ENCODE measurements at regions not wholly inside any gene's neighbourhood (a gene's known extent, or its start where the extent isn't known, plus 50 kb on each side); places are given as distances from the start of the nearest gene placed in this dataset.
"Not testable (repeated sequence)": the region's sequence is repeated elsewhere in the genome, so short reads cannot be mapped to it uniquely, and the experiment has no call there.

- DNase-seq, result no peak
Measured at GRCh38 chr9:29445751-29446150, 1872.5 kb upstream of the C9orf72 start.

DNA sequence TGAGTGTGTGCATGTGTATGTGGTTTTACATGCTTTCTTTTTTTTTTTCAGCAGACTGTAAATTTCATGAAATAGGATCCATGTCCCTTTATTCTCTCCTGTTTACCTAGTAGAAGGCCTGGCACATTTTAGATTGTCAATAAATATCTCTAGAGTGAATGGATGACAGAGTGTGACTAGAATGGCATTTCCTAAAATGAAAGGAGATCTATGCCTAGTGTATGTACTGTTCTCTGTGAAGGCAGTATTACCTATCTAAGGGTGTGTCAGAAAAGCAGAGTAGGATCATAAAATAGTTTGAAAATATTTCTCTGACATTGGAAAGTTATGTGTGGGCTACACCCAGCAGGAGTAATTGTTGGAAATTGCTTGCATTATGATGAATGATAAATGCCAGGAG is 1876.0 kb upstream of the C9orf72 start:
- DNase-seq, result no peak

DNA sequence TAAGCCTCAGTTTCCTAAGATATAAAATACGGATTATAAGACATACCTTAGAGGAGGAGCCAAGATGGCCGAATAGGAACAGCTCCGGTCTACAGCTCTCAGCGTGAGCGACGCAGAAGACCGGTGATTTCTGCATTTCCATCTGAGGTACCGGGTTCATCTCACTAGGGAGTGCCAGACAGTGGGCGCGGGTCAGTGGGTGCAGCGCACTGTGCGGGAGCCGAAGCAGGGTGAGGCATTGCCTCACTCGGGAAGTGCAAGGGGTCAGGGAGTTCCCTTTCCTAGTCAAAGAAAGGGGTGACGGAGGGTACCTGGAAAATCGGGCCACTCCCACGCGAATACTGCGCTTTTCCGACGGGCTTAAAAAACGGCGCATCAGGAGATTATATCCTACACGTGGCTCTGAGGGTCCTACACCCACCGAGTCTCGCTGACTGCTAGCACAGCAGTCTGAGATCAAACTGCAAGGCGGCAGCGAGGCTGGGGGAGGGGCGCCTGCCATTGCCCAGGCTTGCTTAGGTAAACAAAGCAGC is 1877.1 kb upstream of the C9orf72 start:
- not testable (repeated sequence) for DNase-seq

GRCh38 chr9:29456940-29457339 is 1883.7 kb upstream of the C9orf72 start:
- no peak for DNase-seq

- DNase-seq, result no peak
Measured at GRCh38 chr9:29475471-29475870, 1902.2 kb upstream of the C9orf72 start.

- no peak for DNase-seq
Measured at GRCh38 chr9:29511680-29512079, 1938.4 kb upstream of the C9orf72 start.

DNA sequence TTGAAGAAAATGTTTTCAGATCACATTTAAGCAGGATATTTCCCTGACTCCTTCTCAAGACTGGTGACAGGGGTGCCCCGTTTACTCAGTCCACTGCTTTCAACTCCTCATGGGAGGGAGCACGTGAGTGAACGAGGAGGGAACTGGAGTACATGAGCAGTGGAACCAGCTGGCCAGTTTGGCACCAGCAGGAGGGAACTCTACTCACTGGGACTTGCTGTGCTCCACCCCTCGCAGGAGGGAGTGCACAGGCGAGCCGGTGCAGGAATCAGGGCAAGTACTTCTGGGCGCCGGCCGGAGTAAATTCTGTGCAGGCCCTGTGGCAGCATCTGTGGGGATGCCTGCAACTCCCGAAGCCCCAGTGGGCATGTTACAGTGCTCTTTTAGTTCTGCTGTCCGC is 1941.1 kb upstream of the C9orf72 start:
- DNase-seq, result no peak

GRCh38 chr9:29514862-29515261 is 1941.6 kb upstream of the C9orf72 start:
- no peak for DNase-seq

DNA sequence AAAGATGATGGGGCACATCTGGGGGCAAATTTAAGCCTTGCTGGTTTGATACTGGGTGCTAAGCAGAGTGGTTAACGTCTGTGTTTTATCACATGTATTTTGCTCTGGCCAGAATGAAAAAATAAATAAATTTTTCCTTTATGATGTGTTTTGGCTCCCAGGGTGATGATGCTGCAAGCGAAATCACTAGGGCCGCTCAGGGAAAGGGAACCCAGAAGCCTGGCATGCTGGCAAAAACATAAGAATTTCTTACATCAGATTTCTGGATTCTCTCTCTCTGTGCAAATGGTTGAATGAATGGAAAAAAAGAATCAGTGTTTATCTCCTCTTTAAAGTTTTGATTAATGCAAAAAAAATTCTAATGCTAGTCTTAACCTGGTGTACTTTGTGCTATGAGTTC is 1975.2 kb upstream of the C9orf72 start:
- no peak for DNase-seq

GRCh38 chr9:29555502-29555901 is 1982.2 kb upstream of the C9orf72 start:
- DNase-seq, result peak; percentile 31

- DNase-seq, result peak; percentile 9
Measured at GRCh38 chr9:29556317-29556716, 1983.0 kb upstream of the C9orf72 start.

GRCh38 chr9:29556746-29557145 is 1983.5 kb upstream of the C9orf72 start:
- DNase-seq, result no peak

GRCh38 chr9:29564564-29564963 is 1991.3 kb upstream of the C9orf72 start:
- no peak for DNase-seq

- DNase-seq, result no peak
Measured at GRCh38 chr9:29575219-29575618, 2001.9 kb upstream of the C9orf72 start.

DNA sequence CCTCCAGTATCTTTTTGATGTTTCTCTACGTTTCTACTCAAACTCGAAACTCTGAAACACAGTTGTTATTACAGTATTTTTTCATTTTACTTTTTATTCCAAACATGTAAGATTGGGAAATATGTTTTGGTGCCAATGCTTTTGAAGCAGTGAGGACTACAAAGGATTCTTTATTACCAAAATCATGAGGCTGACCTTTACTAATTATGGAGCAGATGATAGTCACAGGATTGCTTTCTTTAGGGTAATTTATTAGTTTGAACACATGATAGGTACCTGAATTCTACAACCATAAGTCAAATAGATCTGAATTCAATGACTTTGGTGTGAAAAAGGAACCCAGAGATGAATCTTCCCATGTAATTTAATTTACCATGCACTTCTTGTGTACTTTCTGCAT is 2015.1 kb upstream of the C9orf72 start:
- no peak for DNase-seq

DNA sequence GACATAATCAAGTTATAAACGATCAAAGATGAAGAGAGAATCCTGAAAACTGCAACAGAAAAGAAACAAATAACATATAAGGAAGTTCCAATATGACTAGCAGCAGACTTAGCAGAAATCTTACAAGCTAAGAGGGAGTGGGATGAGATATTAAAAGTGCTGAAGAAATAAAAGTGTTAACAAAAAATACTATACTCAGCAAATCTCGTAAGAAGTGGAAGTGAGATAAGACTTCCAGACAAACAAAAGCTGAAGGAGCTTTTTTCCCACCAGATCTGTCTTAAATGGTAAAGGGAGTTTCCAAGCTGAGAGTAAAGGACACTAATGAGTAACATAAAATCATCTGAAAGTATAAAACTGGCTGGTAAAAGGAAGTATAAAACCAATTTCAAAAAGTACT is 2036.0 kb upstream of the C9orf72 start:
- no peak for DNase-seq

DNA sequence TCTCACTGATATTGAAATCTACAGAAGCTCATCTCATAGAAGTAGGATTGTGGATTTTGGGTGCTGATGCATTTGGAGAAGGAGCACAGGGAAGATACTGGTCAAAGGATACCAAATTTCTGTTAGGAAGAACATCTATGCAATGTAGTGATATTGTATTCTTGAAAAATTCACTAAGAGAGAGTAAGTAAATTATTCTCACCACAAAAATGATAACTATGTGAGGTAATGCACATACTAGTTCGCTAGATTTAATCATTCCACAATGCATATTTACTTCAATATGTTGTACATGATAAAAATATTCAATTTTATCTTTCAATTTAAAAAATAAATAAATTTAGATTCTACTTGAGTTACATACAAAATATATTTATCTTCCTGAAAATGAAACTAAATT is 2040.5 kb upstream of the C9orf72 start:
- no peak for DNase-seq

- no peak for DNase-seq
Measured at GRCh38 chr9:29616844-29617243, 2043.6 kb upstream of the C9orf72 start.

DNA sequence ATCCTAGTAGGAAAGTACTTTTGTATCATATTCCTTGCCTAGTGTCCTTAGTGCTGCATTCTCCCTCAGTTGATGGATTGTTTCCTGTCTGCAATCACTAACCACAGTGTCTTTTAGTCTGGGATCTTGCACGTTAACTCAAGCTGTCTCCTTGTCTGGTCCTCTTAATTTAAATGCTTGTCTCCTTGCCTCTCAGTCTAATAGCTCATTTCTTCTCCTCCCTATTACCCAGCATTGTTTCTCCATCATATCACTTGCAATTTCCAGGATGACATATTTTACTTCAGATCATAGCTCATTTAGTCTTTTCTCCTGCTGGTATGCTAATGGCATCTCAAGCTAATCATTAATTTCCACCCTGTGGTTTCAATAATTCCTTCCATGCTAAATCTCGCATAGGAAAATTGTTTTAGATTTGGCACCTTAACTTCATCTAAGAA is 2052.0 kb upstream of the C9orf72 start:
- no peak for DNase-seq

DNA sequence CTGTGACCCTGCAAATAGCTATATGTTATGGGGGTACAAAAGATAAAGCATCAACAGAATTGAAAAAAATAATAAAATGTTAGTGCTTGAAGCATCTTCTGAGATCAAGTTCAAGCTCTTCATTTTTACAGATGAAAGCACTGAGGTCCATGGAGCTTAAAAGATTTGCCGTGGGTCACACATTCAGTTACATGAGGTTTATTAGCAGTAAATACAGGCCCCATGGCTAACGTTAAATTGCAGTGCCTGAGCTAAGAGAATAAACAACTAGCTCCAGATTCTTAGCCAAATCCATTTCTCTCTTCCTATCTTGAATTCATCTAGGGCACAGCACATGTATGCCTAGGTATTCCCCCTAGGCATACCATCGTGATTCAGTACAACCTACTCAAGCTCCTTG is 2052.7 kb upstream of the C9orf72 start:
- DNase-seq, result no peak

DNA sequence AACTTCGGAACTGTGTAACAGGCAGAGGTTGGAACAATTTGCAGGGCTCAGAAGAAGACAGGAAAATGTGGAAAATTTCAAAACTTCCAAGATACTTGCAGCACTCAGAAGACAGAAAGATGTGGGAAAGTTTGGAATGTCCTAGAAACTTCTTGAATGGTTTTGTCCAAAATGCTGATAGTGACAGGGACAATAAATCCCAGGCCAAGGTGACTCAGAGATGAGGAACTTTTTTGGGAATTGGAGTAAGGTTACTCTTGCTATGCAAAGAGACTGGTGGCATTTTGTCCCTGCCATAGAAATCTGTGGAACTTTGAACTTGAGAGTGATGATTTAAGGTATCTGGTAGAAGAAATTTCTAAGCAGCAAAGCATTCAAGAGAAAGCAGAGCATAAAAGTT is 2055.6 kb upstream of the C9orf72 start:
- DNase-seq, result not testable (repeated sequence)

DNA sequence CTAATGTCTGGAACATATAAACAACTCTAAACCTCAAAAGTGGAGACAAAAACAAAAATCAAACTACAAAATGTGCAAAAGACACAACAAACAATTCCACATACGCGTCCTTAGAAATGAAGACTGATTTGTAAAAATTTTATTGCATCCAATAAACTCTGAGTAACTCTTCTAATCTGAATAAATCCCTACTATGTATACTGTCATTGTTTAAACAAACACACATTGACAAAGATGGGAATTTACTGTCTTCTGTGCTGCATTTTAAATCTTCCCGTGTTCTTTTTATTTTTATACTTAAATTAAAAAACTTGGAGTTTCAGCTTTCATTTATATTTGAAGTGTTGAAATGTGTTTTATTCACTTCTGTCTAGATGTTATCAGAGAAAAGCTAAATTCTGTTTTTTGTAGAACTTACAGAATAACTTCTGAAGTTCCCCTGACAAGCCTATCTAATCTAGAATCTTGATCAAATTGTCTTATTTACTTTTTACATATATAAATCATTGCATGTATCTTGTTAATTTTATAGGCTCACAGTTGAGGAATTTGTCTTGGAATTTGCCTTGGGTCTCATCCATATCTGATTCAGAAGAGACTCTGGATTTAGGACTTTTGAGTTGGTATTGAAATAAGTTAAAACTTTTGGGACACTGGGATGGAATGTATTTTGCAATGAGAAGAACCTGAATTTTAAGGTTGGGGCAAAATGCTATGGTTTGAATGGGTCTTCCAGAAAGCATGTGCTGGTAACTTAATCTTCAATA is 2064.4 kb upstream of the C9orf72 start:
- DNase-seq, result no peak

DNA sequence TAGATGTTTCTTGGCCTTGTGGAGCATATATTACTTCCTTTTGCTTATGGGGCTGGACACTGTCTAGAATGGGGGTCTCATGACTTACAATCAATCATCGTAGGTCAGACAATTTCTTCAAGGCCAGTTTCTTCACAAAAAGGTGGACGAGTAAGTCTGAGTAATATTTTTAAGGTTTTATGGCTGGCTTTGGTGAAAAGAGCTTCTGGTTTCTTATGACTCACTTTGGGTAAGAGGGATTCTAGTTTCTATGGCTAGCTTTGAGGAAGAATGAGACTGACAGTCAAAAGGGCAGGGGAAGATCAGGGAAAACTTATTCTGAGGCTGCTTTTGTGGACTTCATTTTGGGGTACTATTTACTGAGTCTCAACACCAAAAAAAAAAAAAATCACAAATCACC is 2067.2 kb upstream of the C9orf72 start:
- DNase-seq, result no peak

DNA sequence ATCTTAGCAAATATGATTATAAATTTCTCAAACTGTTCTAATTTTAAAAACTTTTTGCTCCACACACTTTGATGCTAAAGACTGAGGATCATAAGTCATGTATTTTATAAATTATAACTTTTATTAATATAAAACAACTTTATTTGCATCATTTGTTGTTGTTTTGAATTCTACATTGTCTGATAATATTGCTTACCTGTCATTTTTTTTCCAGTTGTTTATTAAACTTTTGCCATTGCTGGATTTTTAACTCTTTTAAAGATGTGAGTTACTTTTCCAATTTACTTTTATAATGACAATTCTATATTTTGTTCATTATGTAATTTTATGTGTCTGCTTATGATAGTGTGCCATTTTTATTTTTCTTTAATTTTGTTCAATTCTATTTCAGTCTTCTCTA is 2071.2 kb upstream of the C9orf72 start:
- no peak for DNase-seq

- DNase-seq, result no peak
Measured at GRCh38 chr9:29647451-29647850, 2074.2 kb upstream of the C9orf72 start.
